HG02798 (cell line): ENCODE measurements at regions not wholly inside any gene's neighbourhood (a gene's known extent, or its start where the extent isn't known, plus 50 kb on each side); places are given as distances from the start of the nearest gene placed in this dataset.
"Not testable (repeated sequence)": the region's sequence is repeated elsewhere in the genome, so short reads cannot be mapped to it uniquely, and the experiment has no call there.

ENCODE experiments used
- ATAC-seq: cut with Tn5 transposase; IDR thresholded peaks from one replicate; pipeline ENCODE4 v1.9.1; 2021; ENCODE audit warnings: mild to moderate bottlenecking; ENCODE audit not compliant: unreplicated experiment, poor library complexity

DNA sequence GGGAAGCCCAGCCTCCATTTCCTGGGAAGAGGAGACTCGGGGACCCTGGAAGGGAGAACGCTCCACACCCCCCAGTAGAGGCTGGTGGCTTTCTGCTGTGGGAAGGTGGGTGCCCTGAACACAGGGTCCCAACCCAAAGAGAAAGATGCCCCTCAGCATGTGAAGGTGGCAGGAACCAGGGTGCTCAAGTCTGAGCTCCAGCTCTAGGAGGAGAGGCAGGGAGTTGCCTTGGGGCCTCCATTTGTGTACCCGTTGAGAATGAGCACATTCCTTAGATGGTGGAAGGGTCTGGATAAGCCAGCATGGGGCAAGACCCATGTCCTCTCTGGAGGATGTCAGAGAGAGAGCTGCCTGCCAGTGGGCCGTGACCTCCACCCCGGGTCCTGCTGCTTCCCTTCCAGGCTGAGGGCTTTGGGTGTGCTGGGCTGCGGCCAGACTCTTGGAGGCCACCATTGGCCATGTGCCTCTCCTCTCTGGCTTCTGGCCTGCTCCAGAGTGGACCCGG is 212.4 kb downstream of the TBC1D2B start:
- no peak for ATAC-seq

DNA sequence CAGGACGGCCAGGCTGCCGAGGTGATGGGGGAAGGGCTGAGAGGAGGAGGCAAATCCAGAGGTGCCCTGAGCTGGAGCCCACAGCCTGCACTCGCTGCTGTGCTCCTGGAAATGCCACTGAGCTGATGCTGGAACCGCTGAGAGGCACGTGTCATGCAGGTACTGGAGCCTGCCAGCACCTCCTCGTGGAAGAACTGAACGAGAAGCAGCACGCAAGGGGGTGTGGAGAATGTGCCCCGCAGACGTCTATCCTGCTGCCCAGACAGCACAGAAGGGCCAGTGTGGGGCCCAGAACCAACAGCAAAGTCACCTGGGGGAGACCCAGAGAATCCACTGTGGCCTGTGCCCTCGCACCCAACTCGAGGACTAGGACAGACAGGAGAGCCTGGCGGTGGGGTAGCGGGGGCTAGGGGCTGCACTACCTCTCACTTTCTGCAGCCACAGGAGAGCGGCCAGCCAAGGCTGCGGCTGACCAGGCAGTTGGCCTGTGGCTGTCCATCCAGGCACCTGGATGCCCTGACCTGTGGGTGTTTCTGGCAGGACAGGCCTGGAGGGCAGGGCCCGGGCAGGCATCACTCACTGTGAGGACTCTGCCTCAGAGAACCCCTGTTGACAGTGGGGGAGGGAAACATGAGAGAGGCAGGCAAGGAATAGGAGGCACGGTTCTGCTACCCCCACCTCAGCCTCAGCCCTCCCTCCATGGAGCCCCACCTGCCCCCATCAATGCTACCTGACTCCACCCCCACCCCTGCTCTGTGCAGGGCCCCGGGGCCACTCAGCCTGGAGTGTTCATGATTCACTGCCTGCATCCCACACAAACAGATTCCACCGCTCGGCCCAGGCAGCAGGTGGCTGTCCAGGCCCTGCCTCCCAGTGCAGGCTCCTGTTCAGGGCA is 213.1 kb downstream of the TBC1D2B start:
- ATAC-seq = no peak

DNA sequence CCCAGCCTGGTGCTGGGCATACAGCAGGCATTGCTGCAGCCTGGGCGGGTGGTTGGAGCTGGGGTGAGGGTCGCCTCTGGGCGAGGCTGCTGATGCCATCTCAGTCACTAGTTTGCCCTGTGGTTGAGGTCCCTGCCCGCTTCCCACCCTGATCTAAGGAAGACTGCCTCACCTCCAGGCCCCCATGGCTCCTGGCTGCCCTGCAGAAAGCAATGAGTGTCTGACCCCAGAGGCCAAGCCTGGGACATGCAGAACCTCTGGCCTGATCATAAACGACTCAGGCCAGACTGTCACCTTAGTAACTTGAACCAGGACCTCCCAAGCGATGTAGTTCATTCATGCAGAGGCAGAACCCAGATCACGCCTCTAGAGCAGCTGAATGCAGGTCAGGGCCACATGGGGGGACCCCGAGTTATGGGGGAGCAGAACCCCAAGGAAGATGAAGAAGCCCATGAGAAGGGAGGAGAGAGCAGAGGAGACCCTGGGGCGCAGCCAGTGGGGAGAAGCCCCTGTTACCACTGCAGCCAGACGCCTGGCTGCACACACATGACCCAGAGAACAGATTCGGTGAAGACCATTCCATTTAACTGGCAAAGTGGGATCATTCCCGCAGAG is 213.9 kb downstream of the TBC1D2B start:
- ATAC-seq = no peak

DNA sequence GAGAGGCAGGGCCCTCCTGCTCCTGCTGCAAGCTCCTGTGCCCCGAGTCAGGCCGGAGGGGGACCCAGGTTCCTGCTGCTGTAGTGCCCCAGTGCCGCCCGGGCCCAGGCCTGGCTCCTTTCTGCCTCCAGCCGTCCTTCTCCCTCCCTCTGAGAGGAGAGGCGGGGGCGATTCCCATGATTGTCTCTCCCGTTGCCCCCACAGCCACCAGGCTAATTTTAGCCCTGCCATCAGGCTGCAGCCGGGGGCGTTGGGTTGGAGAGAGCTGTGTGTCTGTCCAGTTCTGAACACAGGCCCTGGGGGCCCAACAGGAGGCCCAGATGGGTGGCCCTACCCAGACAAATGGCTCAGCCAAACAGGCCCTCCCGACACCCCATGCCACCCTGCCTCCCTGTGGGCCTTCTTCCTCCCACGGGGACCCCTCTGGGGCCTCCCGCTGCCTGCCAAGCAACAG is 214.8 kb downstream of the TBC1D2B start:
- no peak for ATAC-seq

DNA sequence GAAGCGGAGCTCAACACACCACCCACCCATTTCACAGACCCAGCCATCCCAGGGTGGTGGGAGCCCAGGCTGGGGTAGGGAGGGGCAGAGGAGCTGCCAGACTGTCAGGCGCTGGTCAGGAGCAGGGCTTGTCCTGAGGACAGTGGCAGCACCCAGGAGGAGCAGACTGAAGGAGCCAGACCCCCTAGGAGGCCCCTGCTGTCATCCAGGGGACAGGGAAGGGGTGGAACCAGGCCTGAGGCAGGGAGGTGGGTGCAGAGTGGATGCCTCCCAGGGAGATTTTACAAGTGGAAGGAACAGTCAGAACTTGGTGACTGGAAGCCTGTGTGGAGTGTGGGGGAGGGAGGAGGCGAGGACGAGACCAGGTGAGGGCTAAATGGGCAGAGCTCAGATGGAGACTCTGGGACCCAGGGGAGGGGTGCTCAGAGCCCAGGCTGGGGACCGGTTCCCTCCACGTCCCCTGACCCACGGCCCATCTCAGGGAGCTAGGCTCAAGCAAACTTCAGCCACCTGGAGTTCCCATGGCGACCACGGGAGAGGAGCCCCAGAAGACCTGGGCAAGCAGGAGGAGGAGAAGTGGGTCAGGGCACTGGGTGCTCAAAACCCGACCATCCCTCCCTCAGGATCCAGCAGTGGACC is 215.4 kb downstream of the TBC1D2B start:
- not testable (repeated sequence) for ATAC-seq

DNA sequence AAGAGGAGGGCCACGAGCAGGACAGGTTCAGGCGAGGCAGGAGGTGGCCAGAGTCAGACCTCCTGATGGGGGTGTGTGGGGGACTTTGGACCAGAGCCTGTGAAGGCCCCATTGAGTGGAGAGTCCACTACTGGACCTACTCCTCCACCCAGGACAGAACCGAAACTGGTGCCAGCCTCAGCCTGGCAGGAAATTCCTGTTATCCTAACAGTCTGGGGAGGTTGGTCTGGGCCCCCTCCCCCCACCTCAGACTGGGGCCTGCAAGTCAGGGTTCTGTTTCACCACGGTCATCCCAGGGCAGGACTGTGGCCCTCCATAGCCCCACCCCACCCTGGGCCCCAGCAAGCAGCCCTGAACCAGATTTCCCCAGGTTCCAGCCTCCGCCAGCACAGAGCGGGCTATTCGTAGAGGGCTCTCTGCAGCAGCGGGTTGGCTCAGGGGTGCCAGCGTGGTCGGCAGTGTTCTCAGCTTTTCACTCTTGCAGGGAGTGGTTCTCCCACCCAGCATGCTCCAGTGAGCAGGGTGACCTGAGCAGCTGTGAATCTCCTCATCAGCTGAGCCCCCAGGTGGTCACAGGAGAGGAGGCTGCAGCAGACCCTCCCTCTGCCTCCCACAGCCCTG is 217.3 kb downstream of the TBC1D2B start:
- ATAC-seq = no peak

DNA sequence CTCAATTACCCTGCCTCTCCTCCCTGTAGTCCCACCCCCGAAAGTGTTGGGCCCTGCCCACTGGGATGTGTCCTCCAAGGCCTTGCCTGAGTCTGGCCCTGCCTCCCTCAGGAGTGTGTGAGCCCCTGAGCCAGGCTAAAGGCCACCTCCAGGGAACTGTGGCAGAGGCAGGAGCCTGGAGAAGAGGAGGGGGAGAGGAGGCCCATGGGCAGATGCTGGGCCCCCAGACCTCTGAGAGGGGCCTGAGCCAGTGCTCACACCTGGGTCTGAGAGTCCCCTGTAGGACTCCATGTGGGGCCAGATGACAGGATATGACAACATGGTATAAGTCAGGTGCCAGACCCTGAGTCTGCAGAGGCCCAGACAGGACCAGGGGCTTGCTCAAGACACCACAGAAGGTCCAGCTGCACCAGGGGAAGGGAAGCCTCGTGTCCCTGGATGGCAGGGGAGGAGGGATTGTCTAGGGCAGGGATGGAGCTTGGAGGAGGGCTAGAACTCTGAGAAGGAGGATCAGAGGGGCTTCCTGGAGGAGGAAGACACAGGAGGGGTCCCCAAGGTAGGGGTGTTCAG is 217.9 kb downstream of the TBC1D2B start:
- ATAC-seq = no peak

DNA sequence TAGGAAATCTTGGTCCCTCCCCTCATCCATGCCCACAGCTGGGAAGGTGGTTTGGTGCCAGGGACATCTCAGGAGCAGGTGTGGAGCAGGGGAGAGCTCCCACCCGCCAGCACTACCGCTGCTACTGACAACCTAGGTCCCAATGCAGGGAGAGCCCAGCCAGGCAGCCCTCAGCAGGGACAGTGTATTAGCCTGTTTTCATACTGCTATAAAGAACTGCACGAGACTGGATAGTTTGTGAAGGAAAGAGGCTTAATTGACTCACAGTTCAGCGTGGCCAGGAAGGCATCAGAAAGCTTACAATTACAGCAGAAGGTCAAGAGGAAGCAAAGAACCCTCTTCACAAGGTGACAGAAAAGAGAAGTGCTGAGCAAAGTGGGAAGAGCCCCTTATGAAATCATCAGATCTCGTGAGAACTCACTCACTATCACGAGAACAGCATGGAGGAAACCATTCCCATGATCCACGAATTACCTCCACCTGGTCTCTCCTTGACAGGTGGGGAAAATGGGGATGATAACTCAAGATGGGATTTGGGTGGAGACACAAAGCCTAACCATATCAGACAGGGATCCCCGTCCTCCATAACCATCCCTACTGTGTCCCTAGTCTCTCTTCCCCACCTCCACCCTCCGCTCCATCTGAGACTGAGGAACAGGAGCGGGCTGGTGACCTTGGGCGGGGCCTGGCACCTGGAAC is 218.6 kb downstream of the TBC1D2B start:
- no peak for ATAC-seq

DNA sequence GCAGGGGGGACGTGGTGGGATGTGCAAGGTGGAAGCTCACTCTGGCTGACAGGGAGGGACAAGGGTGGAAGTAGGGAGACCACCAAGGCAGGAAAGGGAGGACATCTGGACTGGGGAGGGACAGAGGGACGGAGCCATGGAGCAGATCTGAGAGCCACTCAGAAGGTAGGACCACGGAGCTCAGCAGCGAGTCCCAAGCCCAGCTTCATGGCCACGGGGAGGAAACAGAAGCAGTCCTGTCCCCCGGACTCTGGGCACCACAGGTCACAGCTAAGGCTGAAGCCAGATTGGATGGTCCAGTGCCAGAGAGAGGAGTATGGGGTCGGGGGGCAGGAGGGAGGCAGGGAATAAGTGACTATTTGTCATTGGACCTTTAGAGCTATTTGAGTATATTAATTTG is 220.1 kb downstream of the TBC1D2B start:
- ATAC-seq = no peak

DNA sequence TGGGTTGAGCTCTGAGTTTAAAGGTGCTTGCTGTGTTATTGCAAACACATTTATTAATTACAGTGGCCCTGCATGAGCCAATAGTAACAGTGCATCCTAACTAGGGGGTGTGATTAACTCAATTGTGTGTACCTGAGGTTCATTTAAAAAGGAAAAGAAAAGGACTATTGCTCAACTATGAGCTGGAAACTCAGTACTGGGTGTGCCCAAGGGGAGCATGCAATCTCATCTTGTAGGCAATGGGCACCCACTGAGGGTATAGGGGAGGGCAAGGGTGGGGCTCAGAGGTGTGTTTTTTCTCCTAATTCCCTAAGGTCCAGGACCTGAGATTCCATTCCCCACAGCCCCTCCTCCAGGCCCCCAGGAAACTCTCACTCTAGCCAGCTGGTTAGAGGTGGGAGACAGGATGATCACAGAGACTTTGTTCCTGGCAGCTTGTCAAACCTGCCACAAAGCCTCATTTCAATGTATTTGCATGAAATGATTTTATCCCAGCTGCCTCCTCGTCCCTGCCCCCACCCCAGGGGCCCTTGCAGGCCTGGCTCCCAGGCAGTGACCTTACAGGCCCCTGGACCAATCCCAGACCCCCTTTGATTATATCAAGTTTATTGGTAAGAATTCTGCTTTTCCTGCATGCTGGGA is 220.7 kb downstream of the TBC1D2B start:
- no peak for ATAC-seq

DNA sequence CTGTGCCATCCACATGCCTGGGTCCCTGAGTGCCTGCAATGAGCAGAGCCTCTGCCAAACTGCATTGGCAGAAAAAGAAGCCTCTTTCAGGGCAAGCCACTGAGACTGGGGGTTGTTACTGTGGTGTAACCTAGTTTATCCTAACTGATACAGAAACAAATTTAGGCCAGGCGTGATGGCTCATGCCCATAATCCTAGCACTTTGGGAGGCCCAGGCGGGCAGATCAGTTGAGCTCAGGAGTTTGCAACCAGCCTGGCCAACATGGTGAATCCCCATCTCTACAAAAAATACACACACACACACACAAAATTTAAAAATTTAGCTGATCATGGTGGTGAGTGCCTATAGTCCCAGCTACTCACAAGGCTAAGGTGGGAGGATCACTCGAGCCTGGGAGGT is 221.6 kb downstream of the TBC1D2B start:
- ATAC-seq = no peak

DNA sequence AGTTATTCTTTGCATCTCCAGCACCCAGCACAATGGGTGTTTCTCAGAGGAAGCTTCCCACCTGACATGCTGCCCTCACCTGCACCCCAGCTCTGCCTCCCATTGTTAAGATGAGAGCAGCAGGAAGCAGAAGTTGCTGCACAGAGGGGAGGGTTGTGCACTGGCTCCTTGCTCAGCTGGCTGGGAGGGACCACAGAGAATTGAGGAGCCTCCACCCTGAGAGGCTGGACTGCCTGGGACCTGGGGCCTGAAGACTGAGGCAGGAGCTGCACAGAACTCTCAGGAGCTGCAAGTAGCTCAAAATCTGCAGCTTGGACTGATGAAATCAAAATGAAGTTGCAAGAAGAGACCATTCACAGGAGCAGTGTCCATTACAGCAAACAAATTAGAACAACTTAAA is 222.3 kb upstream of the LINGO1 start:
- no peak for ATAC-seq

DNA sequence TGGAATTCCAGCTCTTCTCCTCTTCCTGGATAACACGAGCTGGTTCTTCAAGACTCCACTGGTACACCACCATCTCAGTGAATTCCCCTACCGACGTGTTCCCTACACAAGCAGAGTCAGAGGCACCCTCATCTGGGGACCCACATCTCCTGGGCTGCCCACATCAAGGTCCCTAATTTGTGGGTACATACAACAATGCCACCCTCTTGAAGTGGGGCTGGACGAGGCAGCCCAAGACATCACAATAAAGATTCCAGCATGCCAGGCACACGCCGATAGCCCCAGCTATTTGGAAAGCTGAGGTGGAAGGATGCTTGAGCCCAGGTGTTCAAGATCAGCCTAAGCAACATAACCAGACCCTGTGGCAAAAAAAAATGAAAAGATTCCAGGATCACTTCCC is 221.2 kb upstream of the LINGO1 start:
- no peak for ATAC-seq

DNA sequence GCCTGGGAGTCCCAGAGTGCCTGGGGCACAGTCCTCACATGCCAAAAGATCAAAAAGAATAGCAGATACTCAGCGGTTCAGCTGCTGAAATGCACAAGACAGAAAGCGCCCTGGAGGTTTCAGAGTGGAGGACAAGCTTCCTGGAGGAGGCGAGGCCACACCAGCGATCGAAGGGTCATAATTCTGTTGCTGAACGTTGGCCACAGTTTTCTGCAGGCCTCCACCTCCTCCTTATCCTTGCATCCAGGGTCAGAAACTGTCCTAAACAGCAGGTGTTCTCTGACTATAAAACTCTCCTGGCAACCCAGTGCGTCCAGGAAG is 220.3 kb upstream of the LINGO1 start:
- ATAC-seq = no peak

DNA sequence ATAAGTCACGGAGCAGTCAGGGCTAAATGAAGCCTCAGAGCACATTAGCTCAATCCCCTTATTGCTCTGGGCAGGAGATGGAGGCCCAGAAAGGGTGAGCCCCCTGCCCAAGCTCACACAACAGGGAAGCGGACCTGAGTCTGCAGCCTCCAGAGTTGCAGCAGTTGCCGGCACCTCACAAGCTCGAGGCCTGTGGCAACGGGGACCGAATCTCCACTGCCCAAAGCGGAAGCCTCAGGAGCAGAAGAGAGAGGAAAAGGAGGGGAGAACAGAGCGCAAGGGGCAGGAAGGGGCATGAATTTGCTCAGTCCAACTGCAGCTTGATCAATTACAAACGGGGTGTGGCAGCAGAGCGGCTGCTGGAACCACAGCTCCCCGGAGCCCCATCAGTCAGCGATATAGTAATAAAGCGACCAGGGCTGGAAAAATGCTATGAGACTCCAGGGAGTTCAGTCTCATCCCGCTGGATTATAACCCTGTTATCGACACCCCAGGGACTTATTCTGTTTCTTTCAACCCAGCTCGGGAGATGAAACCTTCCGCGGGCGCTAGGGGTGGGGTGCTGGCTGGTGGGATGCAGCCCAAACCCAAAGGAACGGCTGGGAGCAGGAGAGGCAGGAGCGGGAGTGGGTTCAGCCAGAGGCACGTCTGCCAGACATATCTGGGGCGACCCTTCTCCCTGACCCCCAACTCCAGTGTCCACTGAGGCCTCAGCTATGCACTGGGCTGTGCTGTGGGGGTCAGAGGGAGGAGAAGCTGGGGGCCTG is 219.7 kb upstream of the LINGO1 start:
- ATAC-seq = no peak

DNA sequence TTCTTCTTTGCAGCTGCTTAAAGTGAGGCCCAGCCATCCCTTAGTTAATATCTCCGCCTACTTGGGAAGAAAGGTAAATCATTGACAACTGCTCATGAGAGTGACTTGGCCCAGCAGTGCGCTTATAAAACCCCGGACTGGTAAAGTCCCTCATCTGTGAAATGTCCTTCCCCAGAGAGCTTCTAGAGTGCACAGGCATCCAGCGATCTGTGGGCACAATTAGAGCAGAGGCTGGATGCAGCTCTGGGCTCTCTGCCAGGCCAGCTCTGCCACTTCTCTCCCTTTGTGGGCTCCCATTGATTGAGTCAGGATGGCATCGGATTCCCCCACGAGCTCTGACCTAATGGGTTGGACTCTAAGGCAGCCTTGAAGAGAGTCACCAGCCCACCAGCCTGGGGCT is 219.0 kb upstream of the LINGO1 start:
- no peak for ATAC-seq

DNA sequence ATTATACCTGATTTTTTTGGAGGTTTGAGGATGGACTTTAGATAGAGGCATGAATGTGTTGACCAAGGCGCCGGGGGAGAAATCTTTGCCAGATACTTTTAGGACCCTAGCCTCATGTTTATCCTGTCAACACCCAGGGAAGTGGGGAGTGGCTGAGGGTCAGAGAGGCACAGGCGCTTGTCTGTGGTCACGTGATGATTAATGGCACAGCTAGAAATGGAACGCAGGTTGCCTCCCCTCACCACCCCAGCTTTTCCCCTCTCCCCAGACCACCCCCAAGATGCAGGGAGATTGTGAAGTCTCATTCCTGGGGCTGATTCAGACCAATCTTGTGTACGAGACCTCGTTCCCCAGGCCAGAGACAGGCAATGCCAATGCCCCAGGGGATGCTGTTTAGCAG is 218.4 kb upstream of the LINGO1 start:
- ATAC-seq = no peak

DNA sequence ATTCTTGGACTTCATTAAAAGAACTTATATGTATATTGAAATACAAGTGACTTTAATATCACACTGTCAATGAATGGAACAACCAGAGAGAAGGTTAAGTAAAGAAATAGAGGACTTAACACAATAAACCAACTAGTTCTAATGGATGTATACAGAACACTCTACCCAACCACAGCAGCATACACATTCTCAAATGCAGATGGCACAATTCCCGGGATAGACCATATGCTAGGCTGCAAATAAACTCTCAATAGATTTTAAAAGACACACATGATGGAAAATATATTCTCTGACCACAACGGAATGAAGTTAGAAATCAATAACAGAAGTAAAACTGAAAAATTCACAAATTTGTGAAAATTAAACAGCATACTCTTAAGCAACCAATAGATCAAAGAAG is 214.3 kb upstream of the LINGO1 start:
- no peak for ATAC-seq

DNA sequence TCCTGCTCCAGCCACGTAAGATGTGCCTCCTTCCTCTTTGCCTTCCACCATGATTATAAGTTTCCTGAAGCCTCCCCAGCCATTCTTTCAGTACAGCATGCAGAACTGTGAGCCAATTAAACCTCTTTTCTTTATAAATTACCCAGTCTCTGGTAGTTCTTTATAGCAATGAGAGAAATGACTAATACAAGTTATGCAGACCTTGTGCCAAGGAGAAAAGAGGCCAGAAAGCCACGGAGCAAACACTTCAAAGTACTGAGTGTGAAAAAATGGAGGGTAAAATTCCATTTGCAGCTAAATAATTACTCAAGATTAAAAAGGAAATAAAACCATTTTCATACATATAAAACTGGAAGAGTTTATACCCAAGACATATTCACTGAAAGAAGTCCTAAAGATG is 213.6 kb upstream of the LINGO1 start:
- no peak for ATAC-seq
